GM19452 (cell line): ENCODE measurements at regions not wholly inside any gene's neighbourhood (a gene's known extent, or its start where the extent isn't known, plus 50 kb on each side); places are given as distances from the start of the nearest gene placed in this dataset.

Experiments
- ATAC-seq: cut with Tn5 transposase; IDR thresholded peaks from one replicate; pipeline ENCODE4 v1.9.1; 2021; ENCODE audit not compliant: unreplicated experiment

DNA sequence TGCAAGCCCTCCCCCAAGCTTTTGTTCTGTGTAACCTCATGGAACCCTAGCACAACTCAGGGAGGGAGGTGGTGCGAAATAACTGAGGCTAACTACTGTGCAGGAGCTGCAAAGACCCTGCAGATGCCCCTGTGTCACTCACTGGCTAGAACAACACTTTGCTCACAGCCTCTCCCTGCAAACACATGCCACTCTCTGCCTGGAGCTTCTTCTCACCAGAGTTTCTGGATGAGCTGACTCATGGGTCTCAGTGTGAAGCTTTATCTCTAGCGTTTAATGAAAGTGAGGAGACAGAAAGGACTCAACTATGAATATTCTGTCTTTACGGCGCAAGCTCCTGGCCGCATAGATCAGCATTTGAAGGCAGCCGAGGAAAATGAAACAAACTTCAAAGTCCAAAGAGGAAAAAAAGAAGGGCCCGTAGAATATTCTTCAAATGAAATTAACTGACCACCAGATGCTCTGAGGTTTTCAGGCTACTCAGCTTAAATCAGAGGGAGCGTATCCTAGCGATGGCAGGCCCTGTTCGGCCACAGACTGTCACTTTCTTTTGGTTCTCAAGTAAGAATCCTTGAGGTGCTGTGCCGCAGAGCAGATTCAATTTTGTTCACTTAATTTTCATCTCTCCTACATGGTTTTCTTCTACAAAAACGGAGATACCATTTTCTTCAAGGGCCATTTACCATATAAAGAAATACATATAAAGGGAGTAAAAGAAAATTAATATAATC lies 77.7 kb upstream of the TAS2R1 start:
- ATAC-seq: no peak

DNA sequence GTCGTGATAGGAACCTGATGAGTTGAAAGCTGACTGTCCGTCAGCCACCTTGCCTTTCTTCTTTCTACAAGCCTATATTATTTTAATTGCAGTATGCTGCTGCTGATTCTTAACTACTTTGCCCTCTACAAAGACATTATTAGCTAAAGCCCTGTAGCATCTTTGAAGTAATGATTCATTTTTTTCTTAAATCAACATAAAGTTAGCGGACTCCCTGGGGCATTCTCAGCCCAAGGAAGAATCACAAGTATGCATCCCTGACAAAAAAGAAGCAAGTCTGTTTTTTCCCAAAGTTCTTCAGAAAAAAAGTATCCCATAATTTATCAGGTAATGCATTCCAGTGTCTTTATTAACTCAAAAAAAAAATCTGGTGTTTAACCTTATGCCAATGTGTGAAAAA lies 69.5 kb upstream of the TAS2R1 start:
- no peak for ATAC-seq

DNA sequence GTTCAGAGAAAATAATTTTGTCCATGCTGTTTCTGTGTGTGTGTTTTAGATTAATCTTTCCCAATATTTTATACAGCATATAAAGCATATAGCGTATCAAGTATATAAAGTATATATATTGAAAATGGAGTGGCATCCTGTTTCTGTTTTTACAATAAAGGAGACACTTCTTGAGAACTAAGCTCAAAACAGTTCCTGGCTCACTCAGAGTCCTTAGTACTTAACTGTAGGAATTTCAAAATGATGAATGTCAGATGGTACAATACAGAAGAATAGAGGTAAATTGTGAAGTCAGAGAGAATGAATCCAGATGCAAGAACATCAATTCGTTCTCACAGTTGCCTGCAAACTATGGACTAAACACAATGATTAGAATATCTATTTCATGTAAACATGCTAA lies 68.7 kb upstream of the TAS2R1 start:
- ATAC-seq: no peak

DNA sequence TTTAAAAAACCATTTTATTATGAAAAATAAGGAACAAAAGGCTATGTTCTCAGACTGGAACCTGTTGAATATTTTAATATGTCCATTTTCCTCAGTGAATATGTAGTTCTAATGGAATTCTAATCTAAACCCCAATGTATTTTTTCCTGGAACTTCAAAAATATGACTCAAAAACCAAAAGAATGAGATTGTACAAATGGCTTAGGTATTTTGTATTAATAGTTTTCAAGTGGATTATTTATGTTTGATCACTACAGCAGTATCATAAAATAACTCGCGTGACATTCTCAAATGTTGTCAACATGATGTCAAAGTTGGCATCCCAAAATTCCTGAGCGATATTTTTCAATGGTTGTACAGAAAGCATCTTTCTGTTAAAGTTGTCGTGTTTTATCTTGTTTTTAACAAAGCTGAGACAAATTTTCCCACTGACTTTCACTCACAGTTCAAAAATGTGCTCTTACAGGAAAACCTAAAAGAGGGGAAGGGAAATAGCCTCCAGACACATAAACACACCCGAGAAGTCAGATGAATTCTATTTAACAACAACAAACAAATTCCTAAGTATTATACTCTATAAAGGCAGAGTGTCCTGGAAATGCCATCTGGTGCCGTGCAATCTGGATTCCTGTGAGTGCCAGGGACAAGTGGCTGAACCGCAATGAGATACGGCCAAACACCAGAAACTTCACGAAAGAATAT lies 68.1 kb upstream of the TAS2R1 start:
- ATAC-seq: no peak

DNA sequence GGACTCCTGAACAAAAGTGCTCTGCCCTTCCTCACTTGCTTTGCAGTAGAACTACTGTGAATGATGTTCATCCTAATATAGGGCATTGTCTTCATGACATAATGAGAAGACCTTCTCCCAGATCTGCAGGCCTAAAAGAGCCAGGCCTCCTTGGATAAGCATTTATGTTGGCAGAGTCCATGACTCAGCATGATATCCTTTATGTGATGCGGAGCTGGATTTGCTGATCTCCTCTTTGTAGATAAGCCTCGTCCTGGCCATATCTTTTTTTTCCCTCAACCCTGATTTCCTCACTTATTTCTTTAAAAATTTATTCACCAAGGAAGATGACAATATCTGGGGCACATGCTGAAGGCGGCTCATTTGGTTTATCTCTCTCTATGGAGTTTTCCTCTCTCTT lies 62.4 kb upstream of the TAS2R1 start:
- ATAC-seq: no peak

DNA sequence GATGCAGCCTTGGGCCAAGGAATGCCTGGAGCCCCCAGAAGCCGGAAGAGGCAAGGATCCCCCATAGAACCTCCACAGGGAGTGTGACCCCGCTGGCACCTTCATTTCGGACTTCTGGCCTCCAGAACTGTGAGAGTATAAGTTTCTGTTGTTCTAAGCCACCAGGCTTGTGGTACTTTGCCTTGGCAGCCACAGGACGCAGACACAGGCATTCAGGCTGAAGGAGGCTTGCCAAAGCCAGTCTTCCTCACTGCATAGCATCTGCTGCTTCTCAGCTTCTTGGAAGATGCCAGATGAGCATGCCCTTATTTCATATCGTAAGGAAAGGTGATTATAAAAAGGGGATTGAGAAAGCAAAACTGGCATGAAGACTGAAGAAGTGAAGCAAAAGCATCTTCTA lies 61.1 kb upstream of the TAS2R1 start:
- no peak for ATAC-seq

DNA sequence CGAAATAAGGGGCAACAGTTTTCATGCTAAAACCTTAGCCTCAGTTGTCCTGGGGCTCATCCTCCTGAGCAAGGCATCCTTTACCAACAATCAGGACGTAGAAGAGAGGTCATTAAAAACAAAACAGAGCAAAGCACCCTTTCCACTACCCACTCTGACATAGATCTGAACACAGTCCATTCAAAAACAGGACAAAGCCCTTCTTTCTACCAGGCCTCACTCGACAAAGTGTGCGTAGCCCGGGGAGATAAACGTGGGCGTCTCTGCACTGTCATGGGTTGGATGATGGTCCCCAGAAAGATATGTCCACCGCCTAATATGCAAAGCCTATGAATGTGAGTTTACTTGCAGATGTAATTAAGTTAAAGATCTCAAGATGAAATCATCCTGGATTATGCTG lies 60.6 kb upstream of the TAS2R1 start:
- no peak for ATAC-seq

DNA sequence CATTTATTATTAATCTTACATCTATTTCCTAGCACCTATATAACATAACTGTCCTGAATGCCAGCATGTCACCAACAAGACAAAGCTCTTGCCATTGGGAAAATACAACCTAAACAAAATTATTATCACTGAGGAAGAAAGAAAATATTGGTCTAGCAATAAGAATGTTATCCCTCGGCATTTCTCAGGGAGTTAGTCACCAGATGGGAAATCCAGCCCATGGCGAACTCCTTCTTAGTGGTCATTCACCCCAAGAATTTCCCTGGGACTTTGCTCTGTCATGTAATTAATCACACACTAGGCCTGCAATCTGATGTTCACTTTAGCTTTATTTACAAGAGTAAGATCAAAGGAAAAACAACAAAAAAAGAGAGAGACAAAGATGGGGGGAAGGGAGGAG lies 56.1 kb upstream of the TAS2R1 start:
- ATAC-seq: no peak

DNA sequence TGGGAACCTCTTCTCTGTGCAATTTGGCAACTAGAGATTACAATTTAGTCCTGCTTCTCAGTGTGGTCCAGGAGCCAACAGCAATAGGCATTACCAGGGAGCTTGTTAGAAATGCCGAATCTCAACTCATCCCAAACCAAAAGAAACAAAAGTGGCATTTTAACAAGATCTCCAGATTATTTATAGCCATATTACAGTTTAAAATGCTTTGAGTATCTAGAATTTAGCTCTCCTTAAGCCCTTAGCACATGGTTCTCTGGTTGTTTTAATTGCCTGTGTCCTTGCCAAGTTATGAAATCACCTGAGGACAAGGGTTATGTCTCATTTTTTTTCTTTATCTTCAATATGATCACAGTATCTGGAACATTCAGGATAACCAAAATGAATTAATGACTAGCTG lies 51.6 kb upstream of the TAS2R1 start:
- no peak for ATAC-seq
